ENCODE measurements at regions not wholly inside any gene's neighbourhood (a gene's known extent, or its start where the extent isn't known, plus 50 kb on each side); places are given as distances from the start of the nearest gene placed in this dataset.
A peak's percentile ranks its signal among the peaks of the same experiment; 100 is the strongest.
"Not testable (repeated sequence)": the region's sequence is repeated elsewhere in the genome, so short reads cannot be mapped to it uniquely, and the experiment has no call there.

GRCh38 chr4:84101653-84102625 lies 397.2 kb downstream of the NKX6-1 start:
- DNase-seq, result not testable (repeated sequence)

GRCh38 chr4:84100071-84100470 lies 399.0 kb downstream of the NKX6-1 start:
- no peak for DNase-seq

GRCh38 chr4:84099599-84099998 lies 399.5 kb downstream of the NKX6-1 start:
- no peak for DNase-seq

GRCh38 chr4:84091266-84091665 lies 407.8 kb downstream of the NKX6-1 start:
- DNase-seq, result peak in 1 of 14 donors; percentile 25

GRCh38 chr4:84089652-84090437 lies 409.2 kb downstream of the NKX6-1 start:
- no peak for DNase-seq

GRCh38 chr4:84085986-84086385 lies 413.1 kb downstream of the NKX6-1 start:
- peak in 1 of 14 donors; percentile 72 for DNase-seq

- DNase-seq, result no peak
Measured at GRCh38 chr4:84070289-84070688, 428.8 kb downstream of the NKX6-1 start.

GRCh38 chr4:84063619-84064018 lies 435.5 kb downstream of the NKX6-1 start:
- DNase-seq, result no peak

GRCh38 chr4:84058201-84058600 lies 440.9 kb downstream of the NKX6-1 start:
- DNase-seq, result no peak

GRCh38 chr4:84051639-84052038 lies 447.5 kb downstream of the NKX6-1 start:
- DNase-seq, result no peak

GRCh38 chr4:84051089-84051488 lies 448.0 kb downstream of the NKX6-1 start:
- DNase-seq, result no peak

- no peak for DNase-seq
Measured at GRCh38 chr4:84050015-84050414, 449.1 kb downstream of the NKX6-1 start.

GRCh38 chr4:84046551-84046950 lies 452.5 kb downstream of the NKX6-1 start:
- no peak for DNase-seq

- no peak for DNase-seq
Measured at GRCh38 chr4:84041426-84041825, 457.7 kb downstream of the NKX6-1 start.

- DNase-seq, result no peak
Measured at GRCh38 chr4:84035568-84035967, 463.5 kb downstream of the NKX6-1 start.

- DNase-seq, result peak in 1 of 14 donors; percentile 37
Measured at GRCh38 chr4:84032372-84032771, 466.7 kb downstream of the NKX6-1 start.

- no peak for DNase-seq
Measured at GRCh38 chr4:84031401-84031800, 467.7 kb downstream of the NKX6-1 start.

- no peak for DNase-seq
Measured at GRCh38 chr4:84028340-84028739, 470.8 kb downstream of the NKX6-1 start.

- no peak for DNase-seq
Measured at GRCh38 chr4:84024405-84024804, 474.7 kb downstream of the NKX6-1 start.

GRCh38 chr4:84022564-84022963 lies 476.5 kb downstream of the NKX6-1 start:
- DNase-seq, result no peak

- DNase-seq, result no peak
Measured at GRCh38 chr4:84019626-84020025, 479.5 kb downstream of the NKX6-1 start.

- no peak for DNase-seq
Measured at GRCh38 chr4:84003046-84003445, 467.1 kb downstream of the GPAT3 start.

- DNase-seq, result no peak
Measured at GRCh38 chr4:84001876-84002569, 466.1 kb downstream of the GPAT3 start.

Data from C1 segment of cervical spinal cord (tissue), 14 donors.